ENCODE measurements at regions not wholly inside any gene's neighbourhood (a gene's known extent, or its start where the extent isn't known, plus 50 kb on each side); places are given as distances from the start of the nearest gene placed in this dataset.

DNA sequence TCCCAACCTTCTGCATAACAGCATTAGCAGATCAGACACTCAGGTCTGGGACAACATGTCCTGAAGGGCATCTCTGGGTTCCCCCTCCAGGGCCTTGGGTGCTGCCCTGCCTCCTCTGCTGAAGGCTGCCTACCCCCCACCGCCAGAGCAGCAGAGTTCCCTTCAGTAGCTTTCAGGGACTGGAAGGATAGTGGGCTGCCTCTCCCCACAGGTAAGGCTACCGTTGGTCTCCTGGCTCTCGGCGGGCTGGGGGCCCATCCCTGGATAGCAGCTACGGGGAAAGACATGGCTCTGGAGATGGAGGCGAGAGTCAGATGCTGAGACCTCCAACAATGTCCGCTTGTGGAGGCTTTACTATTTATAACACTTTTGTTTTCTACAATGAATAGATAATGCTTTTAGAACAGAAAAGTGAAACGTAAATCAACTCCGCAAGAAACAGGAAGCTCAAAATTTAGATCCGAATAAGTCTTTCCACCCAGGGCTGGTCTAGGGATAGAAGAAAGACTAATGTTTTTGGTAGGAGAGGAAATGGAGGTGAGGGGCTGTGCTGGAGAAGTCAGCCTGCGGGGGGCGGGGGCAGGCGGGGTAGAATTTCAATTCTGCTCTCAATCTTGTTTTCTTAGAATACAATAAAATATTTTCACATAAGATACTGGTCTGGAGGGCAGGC, 58.4 kb downstream of the ARL4C start:
- no peak overlapping the region for H3K4me3 ChIP-seq (ENCODE audit: low read length)
- no peak for DNase-seq (ENCODE audit: low read depth)
- TF ChIP-seq, protein P1, sequence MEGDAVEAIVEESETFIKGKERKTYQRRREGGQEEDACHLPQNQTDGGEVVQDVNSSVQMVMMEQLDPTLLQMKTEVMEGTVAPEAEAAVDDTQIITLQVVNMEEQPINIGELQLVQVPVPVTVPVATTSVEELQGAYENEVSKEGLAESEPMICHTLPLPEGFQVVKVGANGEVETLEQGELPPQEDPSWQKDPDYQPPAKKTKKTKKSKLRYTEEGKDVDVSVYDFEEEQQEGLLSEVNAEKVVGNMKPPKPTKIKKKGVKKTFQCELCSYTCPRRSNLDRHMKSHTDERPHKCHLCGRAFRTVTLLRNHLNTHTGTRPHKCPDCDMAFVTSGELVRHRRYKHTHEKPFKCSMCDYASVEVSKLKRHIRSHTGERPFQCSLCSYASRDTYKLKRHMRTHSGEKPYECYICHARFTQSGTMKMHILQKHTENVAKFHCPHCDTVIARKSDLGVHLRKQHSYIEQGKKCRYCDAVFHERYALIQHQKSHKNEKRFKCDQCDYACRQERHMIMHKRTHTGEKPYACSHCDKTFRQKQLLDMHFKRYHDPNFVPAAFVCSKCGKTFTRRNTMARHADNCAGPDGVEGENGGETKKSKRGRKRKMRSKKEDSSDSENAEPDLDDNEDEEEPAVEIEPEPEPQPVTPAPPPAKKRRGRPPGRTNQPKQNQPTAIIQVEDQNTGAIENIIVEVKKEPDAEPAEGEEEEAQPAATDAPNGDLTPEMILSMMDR (conservative IDR thresholded peaks at IDR 0.05; ENCODE audit: low read length), result no peak

DNA sequence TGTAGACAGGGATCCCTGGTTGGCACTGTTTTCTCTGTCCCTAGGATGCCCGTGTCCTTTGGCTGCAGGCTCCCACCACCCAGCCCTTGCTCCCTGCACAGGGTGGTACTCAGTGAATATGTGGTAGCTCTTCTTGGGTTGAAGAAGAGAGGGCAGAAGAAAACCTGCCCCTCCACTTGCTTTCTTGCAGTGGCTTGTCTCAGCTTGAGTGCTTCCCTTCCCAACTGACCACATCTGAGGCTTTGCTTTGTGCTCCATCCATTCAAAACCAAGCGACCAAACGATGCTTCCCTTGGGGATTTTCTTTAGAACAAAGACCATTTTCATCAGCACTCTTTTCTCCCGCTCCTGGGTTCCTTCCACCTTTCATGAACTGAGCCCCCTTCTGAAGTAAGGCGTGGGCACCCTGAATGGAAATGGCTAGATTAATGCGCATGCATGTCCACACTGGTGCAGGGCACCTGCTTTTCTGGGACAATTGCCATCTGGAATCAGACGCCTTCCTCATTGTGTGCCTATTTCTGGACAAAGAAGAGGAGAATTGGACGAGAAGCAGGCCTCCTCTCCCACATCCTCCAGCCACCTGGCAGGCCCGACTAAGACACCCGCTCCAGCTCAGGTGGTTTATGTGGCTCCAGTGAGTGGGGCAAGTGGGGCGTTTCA, 59.1 kb downstream of the ARL4C start:
- TF ChIP-seq, protein P1 (conservative IDR thresholded peaks at IDR 0.05; ENCODE audit: low read length), result no peak
- DNase-seq (ENCODE audit: low read depth), result no peak

DNA sequence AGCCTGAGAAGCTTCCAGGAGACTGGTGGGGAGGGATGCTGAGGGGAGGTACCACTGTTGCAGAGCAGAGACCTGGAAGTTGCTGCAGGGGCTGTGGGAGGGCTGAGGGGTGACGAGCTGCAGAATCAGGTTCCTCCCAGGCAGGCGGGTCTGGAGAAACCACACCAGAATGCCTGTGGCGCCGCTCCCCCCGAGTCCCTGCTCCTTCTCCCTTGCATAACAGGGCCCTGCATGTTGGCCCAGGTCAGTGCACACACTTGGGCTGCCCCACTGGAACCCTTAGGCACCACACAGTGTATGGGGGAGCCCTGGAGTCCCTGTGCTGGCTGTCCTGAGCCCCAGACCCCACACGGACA, 60.4 kb downstream of the ARL4C start:
- DNase-seq (ENCODE audit: low read depth), result no peak
- TF ChIP-seq, protein P1 (conservative IDR thresholded peaks at IDR 0.05; ENCODE audit: low read length), result no peak
- H3K4me3 ChIP-seq (ENCODE audit: low read length), result no peak overlapping the region

More for the DNA sequence above, 59.1 kb downstream of the ARL4C start:
- no peak overlapping the region for H3K4me3 ChIP-seq (ENCODE audit: low read length)

- peak; percentile 34 for DNase-seq (ENCODE audit: low read depth)
- TF ChIP-seq, protein P1 (conservative IDR thresholded peaks at IDR 0.05; ENCODE audit: low read length), result no peak
- no peak overlapping the region for H3K4me3 ChIP-seq (ENCODE audit: low read length)
These were observed 60.9 kb downstream of the ARL4C start for GRCh38 chr2:234435836-234436481.

- TF ChIP-seq, protein P1 (conservative IDR thresholded peaks at IDR 0.05; ENCODE audit: low read length), result no peak
- DNase-seq (ENCODE audit: low read depth), result no peak
These were observed 63.7 kb downstream of the ARL4C start for GRCh38 chr2:234433201-234433600.

GRCh38 chr2:234430871-234431270, 66.0 kb downstream of the ARL4C start:
- H3K4me3 ChIP-seq (ENCODE audit: low read length), result no peak overlapping the region
- TF ChIP-seq, protein P1 (conservative IDR thresholded peaks at IDR 0.05; ENCODE audit: low read length), result no peak
- DNase-seq (ENCODE audit: low read depth), result no peak

More at GRCh38 chr2:234433201-234433600, 63.7 kb downstream of the ARL4C start:
- H3K4me3 ChIP-seq (ENCODE audit: low read length), result no peak overlapping the region

Measured in AG10803 (cell line).